ENCODE measurements at regions not wholly inside any gene's neighbourhood (a gene's known extent, or its start where the extent isn't known, plus 50 kb on each side); places are given as distances from the start of the nearest gene placed in this dataset.
"Not testable (repeated sequence)": the region's sequence is repeated elsewhere in the genome, so short reads cannot be mapped to it uniquely, and the experiment has no call there.

- Histone ChIP-seq H3K4me1 (no peaks in the 10 kb centered on the region), H3K9me3 (no peaks in the 10 kb centered on the region), H3K27me3 (no peaks in the 10 kb centered on the region), H3K4me3 (no peak overlapping the region), H3K27ac (no peak overlapping the region), H3K36me3 (no peaks in the 10 kb centered on the region)
- no peak for TF ChIP-seq CTCF (IDR thresholded peaks at IDR 0.05)
- WGBS, 2 donors = 40 to 54% methylated on average over 1 of the region's 1 CpG
- ATAC-seq (no peak), DNase-seq (no peak), FAIRE-seq (no peak)
- intact Hi-C loops (cut with DNase I) = no loop called here
Measured at GRCh38 chr9:74092491-74092834, 404.7 kb upstream of the RORB start.

GRCh38 chr9:74094037-74094436, 403.1 kb upstream of the RORB start:
- 65 to 75% methylated on average over 1 of the region's 1 CpG for WGBS, 2 donors
- intact Hi-C loops (cut with DNase I); FAIRE-seq: not testable (repeated sequence)

GRCh38 chr9:74094766-74095165, 402.4 kb upstream of the RORB start:
- Histone ChIP-seq H3K4me1 (no peaks in the 10 kb centered on the region), H3K4me3 (no peak overlapping the region), H3K27ac (no peak overlapping the region), H3K36me3 (no peaks in the 10 kb centered on the region), H3K9me3 (no peaks in the 10 kb centered on the region), H3K27me3 (no peaks in the 10 kb centered on the region)
- no peak for TF ChIP-seq CTCF (IDR thresholded peaks at IDR 0.05)
- DNase-seq (no peak), ATAC-seq (no peak), FAIRE-seq (no peak)
- WGBS, 2 donors = 68 to 73% methylated on average over 1 of the region's 1 CpG
- intact Hi-C loops (cut with DNase I) = no loop called here

More at GRCh38 chr9:74094037-74094436, 403.1 kb upstream of the RORB start:
- H3K4me1 ChIP-seq, H3K36me3 ChIP-seq, H3K4me3 ChIP-seq, DNase-seq, H3K9me3 ChIP-seq, ATAC-seq, H3K27ac ChIP-seq, H3K27me3 ChIP-seq: not testable (repeated sequence)

GRCh38 chr9:74095925-74096324, 401.2 kb upstream of the RORB start:
- no peak for DNase-seq
- H3K36me3 ChIP-seq = no peaks in the 10 kb centered on the region
- intact Hi-C loops (cut with DNase I) = no loop called here
- ATAC-seq = no peak
- H3K4me1 ChIP-seq = no peaks in the 10 kb centered on the region
- no peak for TF ChIP-seq CTCF (IDR thresholded peaks at IDR 0.05)
- no peak overlapping the region for H3K27ac ChIP-seq
- 42 to 71% methylated on average over 2 of the region's 2 CpGs for WGBS, 2 donors
- FAIRE-seq = no peak
- H3K4me3 ChIP-seq = no peak overlapping the region
- H3K9me3 ChIP-seq = no peaks in the 10 kb centered on the region
- H3K27me3 ChIP-seq = no peaks in the 10 kb centered on the region

- no peaks in the 10 kb centered on the region for H3K9me3 ChIP-seq
- intact Hi-C loops (cut with DNase I) = no loop called here
- H3K36me3 ChIP-seq = no peaks in the 10 kb centered on the region
- H3K4me3 ChIP-seq = no peak overlapping the region
- 69 to 78% methylated on average over 2 of the region's 2 CpGs for WGBS, 2 donors
- TF ChIP-seq CTCF (IDR thresholded peaks at IDR 0.05) = no peak
- no peak for ATAC-seq
- DNase-seq = no peak
- H3K27ac ChIP-seq = no peak overlapping the region
- no peaks in the 10 kb centered on the region for H3K4me1 ChIP-seq
- H3K27me3 ChIP-seq = no peaks in the 10 kb centered on the region
- FAIRE-seq = no peak
Measured at GRCh38 chr9:74096420-74096819, 400.7 kb upstream of the RORB start.

GRCh38 chr9:74100042-74100441, 397.1 kb upstream of the RORB start:
- H3K27me3 ChIP-seq = no peaks in the 10 kb centered on the region
- no peak for TF ChIP-seq CTCF (IDR thresholded peaks at IDR 0.05)
- no peak overlapping the region for H3K27ac ChIP-seq
- FAIRE-seq (no peak), ATAC-seq (no peak), DNase-seq (no peak)
- no peaks in the 10 kb centered on the region for H3K4me1 ChIP-seq
- H3K4me3 ChIP-seq = no peak overlapping the region
- no peaks in the 10 kb centered on the region for H3K36me3 ChIP-seq
- 70 to 73% methylated on average over 1 of the region's 1 CpG for WGBS, 2 donors
- H3K9me3 ChIP-seq = no peaks in the 10 kb centered on the region
- intact Hi-C loops (cut with DNase I) = no loop called here

- WGBS, 2 donors = 18 to 21% methylated on average over 1 of the region's 1 CpG
- FAIRE-seq; H3K27me3 ChIP-seq; H3K9me3 ChIP-seq; DNase-seq; H3K27ac ChIP-seq; intact Hi-C loops (cut with DNase I); H3K36me3 ChIP-seq; H3K4me3 ChIP-seq; ATAC-seq; H3K4me1 ChIP-seq: not testable (repeated sequence)
Measured at GRCh38 chr9:74102148-74102547, 395.0 kb upstream of the RORB start.
